ENCODE measurements at regions not wholly inside any gene's neighbourhood (a gene's known extent, or its start where the extent isn't known, plus 50 kb on each side); places are given as distances from the start of the nearest gene placed in this dataset.

- Histone ChIP-seq H2BK15ac (ENCODE audit: low read depth, poor library complexity, severe bottlenecking) (no peak overlapping the region), H3K9me3 (ENCODE audit: control insufficient read depth, low read length) (no peaks in the 10 kb centered on the region), H3K4me1 (ENCODE audit: control insufficient read depth, insufficient read depth, low read depth, low read length) (no peaks in the 10 kb centered on the region), H3K9ac (ENCODE audit: low read length) (no peak overlapping the region), H3K23ac (ENCODE audit: low read length in 2 of 2) (no peak overlapping the region), H3K27ac (ENCODE audit: low read length, poor library complexity, severe bottlenecking) (no peak overlapping the region), H2AFZ (ENCODE audit: low read depth, low read length) (no peak overlapping the region), H3K36me3 (ENCODE audit: control insufficient read depth in 1 of 2, insufficient read depth in 2 of 2, low read depth in 1 of 2, low read length in 2 of 2) (no peaks in the 10 kb centered on the region), H3K14ac (ENCODE audit: low read length in 2 of 2) (no peak overlapping the region), H2BK120ac (ENCODE audit: low read depth, low read length) (no peak overlapping the region), H3K4me3 (ENCODE audit: insufficient read depth in 1 of 2, low read depth in 1 of 2, low read length in 2 of 2) (no peak overlapping the region), H4K8ac (ENCODE audit: low read length) (no peak overlapping the region), H2AK5ac (ENCODE audit: low read length, severe bottlenecking) (no peak overlapping the region), H3K18ac (ENCODE audit: low read depth in 1 of 2, low read length in 2 of 2) (no peak overlapping the region), H2BK12ac (ENCODE audit: low read length in 2 of 2) (no peak overlapping the region), H3K4me2 (ENCODE audit: low read length, poor library complexity, severe bottlenecking) (no peak overlapping the region), H3K4ac (ENCODE audit: low read depth in 1 of 2, low read length in 2 of 2) (no peak overlapping the region), H3K27me3 (ENCODE audit: control insufficient read depth in 1 of 2, insufficient read depth in 1 of 2, low read length in 2 of 2) (no peaks in the 10 kb centered on the region), H3K79me1 (replicated peaks; ENCODE audit: low read length, poor library complexity, severe bottlenecking) (no peaks in the 10 kb centered on the region), H4K91ac (ENCODE audit: low read length) (no peak overlapping the region), H2BK5ac (ENCODE audit: low read depth, low read length, poor library complexity, severe bottlenecking) (no peak overlapping the region)
- 94% methylated on average over 4 of the region's 4 CpGs for WGBS
- DNase-seq, result no peak
Measured at GRCh38 chr1:98454666-98455065, 206.9 kb upstream of the SNX7 start.

- Histone ChIP-seq H2BK5ac (ENCODE audit: low read depth, low read length, poor library complexity, severe bottlenecking) (no peak overlapping the region), H4K8ac (ENCODE audit: low read length) (no peak overlapping the region), H3K9ac (ENCODE audit: low read length) (no peak overlapping the region), H4K91ac (ENCODE audit: low read length) (no peak overlapping the region), H2AK5ac (ENCODE audit: low read length, severe bottlenecking) (no peak overlapping the region), H2BK12ac (ENCODE audit: low read length in 2 of 2) (no peak overlapping the region), H3K27me3 (ENCODE audit: control insufficient read depth in 1 of 2, insufficient read depth in 1 of 2, low read length in 2 of 2) (no peaks in the 10 kb centered on the region), H3K27ac (ENCODE audit: low read length, poor library complexity, severe bottlenecking) (no peak overlapping the region), H3K36me3 (ENCODE audit: control insufficient read depth in 1 of 2, insufficient read depth in 2 of 2, low read depth in 1 of 2, low read length in 2 of 2) (no peaks in the 10 kb centered on the region), H3K4me2 (ENCODE audit: low read length, poor library complexity, severe bottlenecking) (no peak overlapping the region), H3K9me3 (ENCODE audit: control insufficient read depth, low read length) (no peaks in the 10 kb centered on the region), H3K23ac (ENCODE audit: low read length in 2 of 2) (no peak overlapping the region), H2BK120ac (ENCODE audit: low read depth, low read length) (no peak overlapping the region), H2AFZ (ENCODE audit: low read depth, low read length) (no peak overlapping the region), H3K4me3 (ENCODE audit: insufficient read depth in 1 of 2, low read depth in 1 of 2, low read length in 2 of 2) (no peak overlapping the region), H3K18ac (ENCODE audit: low read depth in 1 of 2, low read length in 2 of 2) (no peak overlapping the region), H3K79me1 (replicated peaks; ENCODE audit: low read length, poor library complexity, severe bottlenecking) (no peaks in the 10 kb centered on the region), H3K14ac (ENCODE audit: low read length in 2 of 2) (no peak overlapping the region), H3K4ac (ENCODE audit: low read depth in 1 of 2, low read length in 2 of 2) (no peak overlapping the region), H2BK15ac (ENCODE audit: low read depth, poor library complexity, severe bottlenecking) (no peak overlapping the region), H3K4me1 (ENCODE audit: control insufficient read depth, insufficient read depth, low read depth, low read length) (no peaks in the 10 kb centered on the region)
- no peak for DNase-seq
- no CpG with 5 or more reads among the region's 1 CpG for WGBS
Measured at GRCh38 chr1:98453066-98453465, 208.5 kb upstream of the SNX7 start.

GRCh38 chr1:98452162-98452561, 209.4 kb upstream of the SNX7 start:
- no peak overlapping the region for H3K27ac ChIP-seq (ENCODE audit: low read length, poor library complexity, severe bottlenecking)
- H3K4me3 ChIP-seq (ENCODE audit: insufficient read depth in 1 of 2, low read depth in 1 of 2, low read length in 2 of 2), result no peak overlapping the region
- no peak overlapping the region for H3K23ac ChIP-seq (ENCODE audit: low read length in 2 of 2)
- H3K36me3 ChIP-seq (ENCODE audit: control insufficient read depth in 1 of 2, insufficient read depth in 2 of 2, low read depth in 1 of 2, low read length in 2 of 2), result no peaks in the 10 kb centered on the region
- H2BK15ac ChIP-seq (ENCODE audit: low read depth, poor library complexity, severe bottlenecking), result no peak overlapping the region
- no peak overlapping the region for H2AFZ ChIP-seq (ENCODE audit: low read depth, low read length)
- H3K27me3 ChIP-seq (ENCODE audit: control insufficient read depth in 1 of 2, insufficient read depth in 1 of 2, low read length in 2 of 2), result no peaks in the 10 kb centered on the region
- no peak overlapping the region for H3K9ac ChIP-seq (ENCODE audit: low read length)
- H2BK5ac ChIP-seq (ENCODE audit: low read depth, low read length, poor library complexity, severe bottlenecking), result no peak overlapping the region
- H2AK5ac ChIP-seq (ENCODE audit: low read length, severe bottlenecking), result no peak overlapping the region
- no peak overlapping the region for H3K4ac ChIP-seq (ENCODE audit: low read depth in 1 of 2, low read length in 2 of 2)
- WGBS, result 92% methylated on average over 1 of the region's 2 CpGs
- H3K9me3 ChIP-seq (ENCODE audit: control insufficient read depth, low read length), result no peaks in the 10 kb centered on the region
- DNase-seq, result no peak
- no peaks in the 10 kb centered on the region for H3K79me1 ChIP-seq (replicated peaks; ENCODE audit: low read length, poor library complexity, severe bottlenecking)
- no peak overlapping the region for H2BK12ac ChIP-seq (ENCODE audit: low read length in 2 of 2)
- H3K14ac ChIP-seq (ENCODE audit: low read length in 2 of 2), result no peak overlapping the region
- no peak overlapping the region for H3K18ac ChIP-seq (ENCODE audit: low read depth in 1 of 2, low read length in 2 of 2)
- H3K4me1 ChIP-seq (ENCODE audit: control insufficient read depth, insufficient read depth, low read depth, low read length), result no peaks in the 10 kb centered on the region
- H2BK120ac ChIP-seq (ENCODE audit: low read depth, low read length), result no peak overlapping the region
- H4K8ac ChIP-seq (ENCODE audit: low read length), result no peak overlapping the region
- no peak overlapping the region for H3K4me2 ChIP-seq (ENCODE audit: low read length, poor library complexity, severe bottlenecking)
- no peak overlapping the region for H4K91ac ChIP-seq (ENCODE audit: low read length)

- Histone ChIP-seq H3K4me3 (ENCODE audit: insufficient read depth in 1 of 2, low read depth in 1 of 2, low read length in 2 of 2) (no peak overlapping the region), H3K4ac (ENCODE audit: low read depth in 1 of 2, low read length in 2 of 2) (no peak overlapping the region), H3K79me1 (replicated peaks; ENCODE audit: low read length, poor library complexity, severe bottlenecking) (no peaks in the 10 kb centered on the region), H2AFZ (ENCODE audit: low read depth, low read length) (no peak overlapping the region), H3K27ac (ENCODE audit: low read length, poor library complexity, severe bottlenecking) (no peak overlapping the region), H2BK120ac (ENCODE audit: low read depth, low read length) (no peak overlapping the region), H3K9me3 (ENCODE audit: control insufficient read depth, low read length) (no peaks in the 10 kb centered on the region), H4K91ac (ENCODE audit: low read length) (no peak overlapping the region), H2BK15ac (ENCODE audit: low read depth, poor library complexity, severe bottlenecking) (no peak overlapping the region), H3K14ac (ENCODE audit: low read length in 2 of 2) (no peak overlapping the region), H2BK5ac (ENCODE audit: low read depth, low read length, poor library complexity, severe bottlenecking) (no peak overlapping the region), H3K36me3 (ENCODE audit: control insufficient read depth in 1 of 2, insufficient read depth in 2 of 2, low read depth in 1 of 2, low read length in 2 of 2) (no peaks in the 10 kb centered on the region), H2BK12ac (ENCODE audit: low read length in 2 of 2) (no peak overlapping the region), H3K9ac (ENCODE audit: low read length) (no peak overlapping the region), H2AK5ac (ENCODE audit: low read length, severe bottlenecking) (no peak overlapping the region), H3K23ac (ENCODE audit: low read length in 2 of 2) (no peak overlapping the region), H3K4me2 (ENCODE audit: low read length, poor library complexity, severe bottlenecking) (no peak overlapping the region), H4K8ac (ENCODE audit: low read length) (no peak overlapping the region), H3K27me3 (ENCODE audit: control insufficient read depth in 1 of 2, insufficient read depth in 1 of 2, low read length in 2 of 2) (no peaks in the 10 kb centered on the region), H3K18ac (ENCODE audit: low read depth in 1 of 2, low read length in 2 of 2) (no peak overlapping the region), H3K4me1 (ENCODE audit: control insufficient read depth, insufficient read depth, low read depth, low read length) (no peaks in the 10 kb centered on the region)
- no peak for DNase-seq
- no CpG with 5 or more reads among the region's 1 CpG for WGBS
Measured at GRCh38 chr1:98441281-98441680, 220.2 kb upstream of the SNX7 start.

All from mesenchymal stem cell (in vitro differentiated cells and primary cell).